Cardiac muscle cell (in vitro differentiated cells and primary cell): ENCODE measurements at regions not wholly inside any gene's neighbourhood (a gene's known extent, or its start where the extent isn't known, plus 50 kb on each side); places are given as distances from the start of the nearest gene placed in this dataset.

ENCODE experiments used
- DNase-seq, 2 donors: peaks; one replicate each; pipeline versions ENCODE4 v3.0.0 to v3.0.0-alpha.2; 2010 to 2017; ENCODE audit warnings: low read depth in 1 of 2, low spot score in 1 of 2
- H3K27ac ChIP-seq: fragments of 200-600 bp; sonication (generic); 2 replicates; pipeline ENCODE4 v1.5.1; 2016
- H3K27me3 ChIP-seq: fragments of 200-600 bp; sonication (generic); 2 replicates; pipeline ENCODE4 v1.6.0; 2016; ENCODE audit warnings: control low read depth
- H3K36me3 ChIP-seq: fragments of 200-600 bp; sonication (generic); 2 replicates; pipeline ENCODE4 v1.5.1; 2016; ENCODE audit warnings: control low read depth
- H3K4me1 ChIP-seq: fragments of 200-600 bp; sonication (generic); 2 replicates; pipeline ENCODE4 v1.8.1; 2017; ENCODE audit warnings: low read depth, mild to moderate bottlenecking, mixed run types
- H3K4me3 ChIP-seq: fragments of 200-600 bp; sonication (generic); 2 replicates; pipeline ENCODE4 v1.5.1; 2016; ENCODE audit warnings: mild to moderate bottlenecking
- H3K9me3 ChIP-seq: fragments of 200-600 bp; sonication (generic); 2 replicates; pipeline ENCODE4 v1.5.1; 2017; ENCODE audit warnings: low read depth, mild to moderate bottlenecking, control low read depth
- CTCF ChIP-seq: IDR thresholded peaks from 2 replicates; pipeline ENCODE4 v1.5.1; 2012; ENCODE audit warnings: low read depth, mild to moderate bottlenecking, low read length

- Histone ChIP-seq H3K4me1 (no peaks in the 10 kb centered on the region), H3K4me3 (no peak overlapping the region), H3K27ac (no peak overlapping the region), H3K36me3 (no peaks in the 10 kb centered on the region), H3K27me3 (no peaks in the 10 kb centered on the region), H3K9me3 (no peaks in the 10 kb centered on the region)
- DNase-seq: no peak
- TF ChIP-seq CTCF: no peak
Measured at GRCh38 chr5:62702126-62702525, 123.5 kb downstream of the LRRC70 start.

- H3K4me3 ChIP-seq: no peak overlapping the region
- H3K9me3 ChIP-seq: no peaks in the 10 kb centered on the region
- H3K27me3 ChIP-seq: no peaks in the 10 kb centered on the region
- no peak overlapping the region for H3K27ac ChIP-seq
- DNase-seq: no peak
- H3K4me1 ChIP-seq: no peaks in the 10 kb centered on the region
- TF ChIP-seq CTCF: no peak
- H3K36me3 ChIP-seq: no peaks in the 10 kb centered on the region
Measured at GRCh38 chr5:62701036-62701435, 122.4 kb downstream of the LRRC70 start.

- Histone ChIP-seq H3K36me3 (no peaks in the 10 kb centered on the region), H3K9me3 (no peaks in the 10 kb centered on the region), H3K27ac (no peak overlapping the region), H3K4me1 (no peaks in the 10 kb centered on the region), H3K4me3 (no peak overlapping the region), H3K27me3 (no peaks in the 10 kb centered on the region)
- no peak for TF ChIP-seq CTCF
- no peak for DNase-seq
Measured at GRCh38 chr5:62698756-62699155, 120.1 kb downstream of the LRRC70 start.

GRCh38 chr5:62695274-62695673 lies 116.7 kb downstream of the LRRC70 start:
- Histone ChIP-seq H3K27me3 (no peaks in the 10 kb centered on the region), H3K4me3 (no peak overlapping the region), H3K9me3 (no peaks in the 10 kb centered on the region), H3K4me1 (peaks cover 10% of the 10 kb centered on the region), H3K36me3 (no peaks in the 10 kb centered on the region), H3K27ac (no peak overlapping the region)
- TF ChIP-seq CTCF: no peak
- no peak for DNase-seq

- no peak for TF ChIP-seq CTCF
- no peak overlapping the region for H3K27ac ChIP-seq
- no peak overlapping the region for H3K4me3 ChIP-seq
- H3K9me3 ChIP-seq: no peaks in the 10 kb centered on the region
- no peaks in the 10 kb centered on the region for H3K27me3 ChIP-seq
- peak in 1 of 2 donors; percentile 40 for DNase-seq
- H3K4me1 ChIP-seq: peaks cover 10% of the 10 kb centered on the region
- H3K36me3 ChIP-seq: no peaks in the 10 kb centered on the region
Measured at GRCh38 chr5:62692946-62693713, 114.5 kb downstream of the LRRC70 start.
